ENCODE measurements at regions not wholly inside any gene's neighbourhood (a gene's known extent, or its start where the extent isn't known, plus 50 kb on each side); places are given as distances from the start of the nearest gene placed in this dataset.

DNA sequence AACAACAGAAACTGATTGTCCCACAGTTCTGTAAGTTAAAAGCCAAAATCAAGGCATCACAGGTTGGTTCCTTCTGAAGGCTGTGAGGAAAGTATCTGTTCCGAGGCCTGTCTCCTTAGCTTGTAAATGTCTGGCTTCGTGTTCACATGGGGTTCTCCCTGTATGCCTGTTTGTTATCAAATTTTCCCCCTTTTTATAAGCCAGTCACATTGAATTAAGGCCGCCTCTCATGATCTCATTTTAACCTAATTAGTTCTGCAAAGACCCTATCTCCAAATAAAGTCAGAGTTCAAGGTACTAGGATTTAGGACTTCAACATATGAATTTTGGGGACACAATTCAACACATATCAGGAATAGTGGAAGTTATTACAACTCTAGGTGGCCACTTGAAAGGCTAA lies 331.5 kb downstream of the PIK3R1 start:
- in situ Hi-C loops (cut with MboI; ENCODE audit: low pct_ligation_motif_present in 1 of 4, low pct_unique_long_range_greater_than_20kb in 1 of 4, low sequenced_read_pairs in 3 of 4) (no loop called here), intact Hi-C loops (cut with DNase I; ENCODE audit: low total_unique reads) (no loop called here)
- TF ChIP-seq POLR2A (IDR thresholded peaks at IDR 0.05) (no peak), POLR2AphosphoS5 (IDR thresholded peaks at IDR 0.05) (no peak), EP300 (IDR thresholded peaks at IDR 0.05; ENCODE audit: low read depth) (no peak), CTCF (IDR thresholded peaks at IDR 0.05) (no peak)
- Histone ChIP-seq H3K27ac (no peak overlapping the region), H3K27me3 (no peaks in the 10 kb centered on the region), H3K4me3 (no peak overlapping the region), H3K9me3 (no peaks in the 10 kb centered on the region), H3K4me1 (peaks cover 0 to 22% (median 14%) of the 10 kb centered on the region in 4 donors), H3K36me3 (no peaks in the 10 kb centered on the region)
- DNase-seq = no peak
- WGBS, 2 donors (ENCODE audit: low coverage in 1 of 2) = 70 to 84% methylated on average over 2 to 3 of the region's 3 CpGs

DNA sequence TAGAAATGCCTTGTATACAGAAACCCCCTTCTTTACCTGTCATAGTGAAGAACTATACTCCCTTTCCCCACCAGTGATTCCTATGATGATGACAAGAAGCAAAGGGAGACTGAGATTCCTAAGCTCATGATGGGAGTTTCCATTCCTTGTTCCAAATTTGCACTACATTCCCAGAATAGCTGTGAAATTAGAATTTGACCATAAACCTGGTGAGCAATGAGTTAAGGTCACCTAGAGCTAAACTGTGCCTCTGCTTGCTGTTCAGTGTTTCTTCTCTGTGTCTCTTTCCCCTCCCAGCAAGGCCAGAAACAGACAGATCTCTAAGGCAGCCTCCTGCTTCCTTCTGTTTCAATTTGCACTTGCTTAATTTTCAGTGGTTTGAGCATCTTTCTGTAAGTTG lies 332.1 kb downstream of the PIK3R1 start:
- Histone ChIP-seq H3K4me3 (no peak overlapping the region), H3K27ac (no peak overlapping the region), H3K27me3 (no peaks in the 10 kb centered on the region), H3K9me3 (no peaks in the 10 kb centered on the region), H3K36me3 (no peaks in the 10 kb centered on the region), H3K4me1 (peaks cover 0 to 22% (median 14%) of the 10 kb centered on the region in 4 donors)
- DNase-seq = no peak
- in situ Hi-C loops (cut with MboI; ENCODE audit: low pct_ligation_motif_present in 1 of 4, low pct_unique_long_range_greater_than_20kb in 1 of 4, low sequenced_read_pairs in 3 of 4) = no loop called here
- TF ChIP-seq POLR2A (IDR thresholded peaks at IDR 0.05) = no peak
- no peak for TF ChIP-seq CTCF (IDR thresholded peaks at IDR 0.05)
- no peak for TF ChIP-seq EP300 (IDR thresholded peaks at IDR 0.05; ENCODE audit: low read depth)
- no peak for TF ChIP-seq POLR2AphosphoS5 (IDR thresholded peaks at IDR 0.05)
- intact Hi-C loops (cut with DNase I; ENCODE audit: low total_unique reads) = no loop called here

DNA sequence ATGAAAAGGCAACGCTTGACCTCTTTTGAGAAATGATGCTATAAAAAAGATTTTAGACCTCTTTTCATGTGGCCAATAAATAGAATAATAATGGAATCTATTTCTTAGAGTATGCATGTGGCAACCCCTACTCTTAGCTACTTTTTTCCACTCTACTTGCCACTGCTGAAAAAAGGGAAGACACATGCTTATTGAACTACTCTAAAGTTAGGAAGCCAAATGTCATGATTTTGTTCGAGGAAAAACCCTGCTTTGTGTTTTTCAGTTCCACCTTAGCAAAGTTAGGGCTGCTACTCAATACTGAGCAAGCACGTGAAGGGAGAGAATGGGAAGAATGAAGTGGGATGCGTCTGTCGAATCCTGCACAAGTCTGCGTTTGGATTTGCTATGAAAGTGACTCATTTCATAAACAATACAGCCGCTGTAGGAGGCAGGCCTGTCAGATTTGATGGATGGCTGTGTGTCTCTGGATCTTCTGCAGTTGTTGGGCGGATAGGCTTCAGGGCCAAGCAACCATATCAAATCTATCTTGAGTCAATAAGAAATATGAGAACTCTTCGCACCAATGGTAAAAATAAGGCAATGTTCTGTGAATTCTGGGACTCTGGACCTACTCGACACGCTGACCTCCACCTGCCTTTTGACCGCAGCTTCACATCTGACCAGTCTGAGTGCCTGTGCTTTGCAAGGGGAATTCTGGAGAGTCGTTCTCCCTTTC lies 333.6 kb downstream of the PIK3R1 start:
- Histone ChIP-seq H3K36me3 (no peaks in the 10 kb centered on the region), H3K27me3 (no peaks in the 10 kb centered on the region), H3K9me3 (no peaks in the 10 kb centered on the region), H3K4me1 (peaks cover 0 to 9% (median 7%) of the 10 kb centered on the region in 4 donors), H3K4me3 (no peak overlapping the region), H3K27ac (no peak overlapping the region)
- intact Hi-C loops (cut with DNase I; ENCODE audit: low total_unique reads) = no loop called here
- WGBS, 2 donors (ENCODE audit: low coverage in 1 of 2) = 70 to 78% methylated on average over 6 to 13 of the region's 13 CpGs
- DNase-seq = no peak
- TF ChIP-seq POLR2AphosphoS5 (IDR thresholded peaks at IDR 0.05) (no peak), POLR2A (IDR thresholded peaks at IDR 0.05) (no peak), EP300 (IDR thresholded peaks at IDR 0.05; ENCODE audit: low read depth) (no peak), CTCF (IDR thresholded peaks at IDR 0.05) (no peak)
- in situ Hi-C loops (cut with MboI; ENCODE audit: low pct_ligation_motif_present in 1 of 4, low pct_unique_long_range_greater_than_20kb in 1 of 4, low sequenced_read_pairs in 3 of 4) = no loop called here

DNA sequence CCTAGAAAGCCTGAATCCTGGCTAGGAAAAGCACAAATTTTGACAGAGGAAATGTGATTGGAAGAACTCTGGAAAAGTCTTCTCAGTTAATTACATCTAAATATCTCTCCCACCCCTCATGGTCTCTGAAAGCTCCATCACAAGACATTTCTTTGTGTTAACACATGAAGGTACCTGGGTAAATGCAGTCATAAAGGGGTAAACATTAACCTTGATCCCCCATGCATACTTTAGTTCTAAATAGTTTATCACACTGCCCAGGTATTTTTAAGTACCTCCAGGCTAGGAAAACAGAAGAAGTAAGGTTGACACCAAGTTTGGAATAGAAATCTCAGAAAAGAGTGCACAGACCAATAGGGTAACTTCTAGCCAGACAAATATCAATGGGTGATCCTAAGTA lies 334.5 kb downstream of the PIK3R1 start:
- intact Hi-C loops (cut with DNase I; ENCODE audit: low total_unique reads) = no loop called here
- Histone ChIP-seq H3K4me3 (no peak overlapping the region), H3K27ac (no peak overlapping the region), H3K9me3 (no peaks in the 10 kb centered on the region), H3K27me3 (no peaks in the 10 kb centered on the region), H3K4me1 (peaks cover 0 to under 1% (median 0%) of the 10 kb centered on the region in 4 donors), H3K36me3 (no peaks in the 10 kb centered on the region)
- TF ChIP-seq CTCF (IDR thresholded peaks at IDR 0.05) (no peak), POLR2AphosphoS5 (IDR thresholded peaks at IDR 0.05) (no peak), POLR2A (IDR thresholded peaks at IDR 0.05) (no peak), EP300 (IDR thresholded peaks at IDR 0.05; ENCODE audit: low read depth) (no peak)
- DNase-seq = no peak
- in situ Hi-C loops (cut with MboI; ENCODE audit: low pct_ligation_motif_present in 1 of 4, low pct_unique_long_range_greater_than_20kb in 1 of 4, low sequenced_read_pairs in 3 of 4) = no loop called here

All from transverse colon (tissue), 4 donors.